GM19372 (cell line): ENCODE measurements at regions not wholly inside any gene's neighbourhood (a gene's known extent, or its start where the extent isn't known, plus 50 kb on each side); places are given as distances from the start of the nearest gene placed in this dataset.
"Not testable (repeated sequence)": the region's sequence is repeated elsewhere in the genome, so short reads cannot be mapped to it uniquely, and the experiment has no call there.

Experiments
- ATAC-seq: cut with Tn5 transposase; IDR thresholded peaks from one replicate; pipeline ENCODE4 v1.9.1; 2021; ENCODE audit warnings: mild to moderate bottlenecking, low read depth, moderate library complexity; ENCODE audit not compliant: unreplicated experiment

DNA sequence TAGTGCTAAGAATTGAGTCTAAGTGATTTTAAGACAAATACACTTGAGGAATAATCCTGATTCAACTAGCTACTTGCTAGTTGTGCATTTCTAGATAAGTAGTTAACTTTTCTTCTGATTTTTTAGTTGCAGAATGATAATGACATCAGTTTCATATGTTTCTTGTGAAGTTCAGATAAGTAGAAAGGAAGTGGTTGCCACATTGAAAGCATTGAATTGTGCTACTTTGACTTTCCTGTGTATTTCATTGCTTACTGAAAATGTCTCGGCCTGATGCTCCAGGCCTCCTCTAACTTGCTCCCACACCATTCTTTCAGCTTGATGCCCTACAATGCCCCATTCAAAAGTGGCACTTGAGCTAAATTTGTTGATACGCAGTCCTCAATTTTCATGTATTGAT lies 980.0 kb downstream of the TMTC2 start:
- ATAC-seq: no peak

DNA sequence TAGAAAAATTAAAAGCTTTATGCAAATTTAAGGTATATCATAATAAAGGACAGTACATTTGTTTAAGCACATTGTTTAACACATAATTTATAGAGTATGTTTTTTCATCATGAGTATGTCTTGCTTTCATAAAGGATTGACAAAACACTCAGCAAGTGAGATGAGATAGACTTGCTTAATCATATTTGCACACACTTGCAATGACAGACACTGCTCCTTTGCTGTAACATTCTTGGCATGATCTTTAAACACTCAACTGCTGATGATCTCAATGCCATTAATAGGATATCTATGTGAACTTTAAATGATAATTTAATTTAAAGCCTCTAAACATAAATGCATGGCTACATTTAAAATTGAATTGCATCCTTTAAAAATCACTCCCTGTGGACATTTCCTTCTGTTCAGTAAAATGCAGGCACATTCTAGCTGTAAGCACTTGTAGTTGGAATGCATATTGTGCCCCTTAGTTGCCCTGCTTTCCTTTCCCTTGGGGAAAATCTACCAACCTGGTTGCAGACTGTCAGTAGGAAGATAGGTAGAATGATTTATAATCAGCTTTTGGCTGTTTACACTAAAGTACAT lies 979.0 kb downstream of the TMTC2 start:
- no peak for ATAC-seq

DNA sequence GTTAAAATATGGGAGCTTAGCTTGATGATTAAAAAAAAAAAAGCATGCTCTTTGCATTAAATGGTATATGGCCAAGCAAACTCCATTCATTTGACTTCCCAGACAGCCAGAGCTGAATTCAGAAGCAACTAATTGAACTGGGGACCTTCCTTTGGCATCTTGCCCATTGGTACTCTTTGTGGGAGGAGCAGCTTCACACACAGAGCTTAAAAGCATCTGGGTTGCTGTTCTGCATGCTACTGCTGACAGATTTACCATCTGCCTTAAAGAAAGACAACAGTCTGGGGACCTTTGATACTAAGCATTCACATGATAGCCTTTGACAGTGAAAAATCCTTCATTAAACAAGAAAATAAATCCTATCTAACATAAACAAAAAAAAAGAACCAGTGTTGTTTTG lies 977.9 kb downstream of the TMTC2 start:
- no peak for ATAC-seq

GRCh38 chr12:83660727-83661358 lies 974.1 kb downstream of the TMTC2 start:
- ATAC-seq: no peak

- no peak for ATAC-seq
Measured at GRCh38 chr12:83659321-83659720, 972.6 kb downstream of the TMTC2 start.

DNA sequence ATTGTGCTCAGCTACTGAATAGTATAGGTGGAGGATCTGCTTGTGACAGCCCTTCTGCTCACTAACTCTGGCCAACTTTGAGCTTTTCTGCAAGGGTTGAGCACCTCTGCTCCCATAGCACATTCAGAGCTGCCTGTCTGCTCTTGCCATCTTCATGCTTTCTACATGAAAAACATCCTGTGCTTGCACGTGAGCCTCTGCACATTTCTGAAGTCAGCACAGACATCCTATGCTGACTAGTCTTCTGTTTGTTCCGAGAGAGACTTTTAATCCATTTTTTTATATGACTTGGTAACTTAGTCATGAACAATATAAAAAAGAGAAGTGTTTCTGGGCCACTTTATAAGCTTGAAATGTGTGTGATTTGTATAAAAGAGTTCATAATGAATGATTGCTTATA lies 969.3 kb downstream of the TMTC2 start:
- no peak for ATAC-seq

DNA sequence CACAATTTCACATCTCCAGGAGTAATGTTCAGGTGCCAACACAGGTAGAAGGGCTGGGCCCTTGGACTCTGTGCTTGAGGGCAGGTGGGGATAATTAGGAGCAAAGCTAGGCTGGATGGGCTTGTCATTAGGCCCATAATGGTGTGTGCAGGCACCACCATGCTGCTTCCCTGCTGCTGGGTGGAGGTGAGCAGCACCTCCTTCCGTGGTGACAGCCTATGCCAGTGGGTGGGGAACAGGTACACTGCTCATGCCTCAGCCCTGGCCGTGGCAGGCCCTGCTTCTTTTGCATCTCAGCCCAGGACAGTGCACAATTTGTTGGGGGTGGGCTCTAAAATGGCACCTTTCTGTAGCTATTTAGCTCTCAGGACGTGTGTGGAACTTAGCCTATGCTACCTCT lies 955.5 kb downstream of the TMTC2 start:
- no peak for ATAC-seq

DNA sequence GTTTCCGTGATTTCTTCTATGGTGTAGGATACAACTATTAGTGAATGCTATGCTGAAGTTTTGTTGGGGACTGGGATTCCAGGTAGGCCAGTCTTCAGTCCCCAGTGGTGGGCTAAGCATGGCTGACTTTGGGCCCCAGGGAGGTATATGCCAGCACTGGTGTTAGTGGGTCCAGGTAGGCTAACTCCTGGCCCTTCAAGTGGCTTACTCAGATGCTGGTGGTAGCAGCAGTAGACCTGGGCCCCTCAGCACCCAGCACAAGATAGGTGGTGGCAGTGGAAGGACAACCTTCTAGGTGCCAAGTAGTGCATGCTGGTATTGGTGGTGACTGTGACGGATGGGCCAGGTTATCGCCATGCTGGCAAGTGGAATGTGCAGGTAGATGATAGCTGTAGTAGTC lies 955.1 kb downstream of the TMTC2 start:
- ATAC-seq: no peak

DNA sequence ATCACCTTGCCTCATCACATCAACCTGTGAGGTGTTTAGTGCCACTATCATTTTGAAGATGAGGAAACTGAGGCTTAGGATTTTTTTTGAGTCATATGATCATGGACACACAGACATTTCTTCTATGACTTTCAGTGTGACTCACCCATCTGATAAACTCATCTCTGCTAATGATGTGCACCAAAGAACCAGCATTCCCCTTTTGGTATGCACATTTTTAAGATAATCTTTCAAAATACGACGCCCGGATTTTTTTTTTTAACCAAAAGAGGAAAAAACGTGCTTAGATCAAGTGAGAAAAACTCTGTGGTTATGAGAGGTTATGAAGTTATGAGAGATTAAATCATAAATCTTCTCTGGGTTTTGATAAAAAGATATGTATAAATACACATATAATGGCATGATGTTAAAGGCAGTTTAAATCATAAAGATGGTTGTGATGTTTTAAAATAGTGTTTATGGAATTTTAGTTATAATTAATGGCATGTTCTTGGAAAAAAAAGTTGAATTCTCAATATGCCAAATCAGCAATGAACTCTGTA lies 948.1 kb downstream of the TMTC2 start:
- ATAC-seq: no peak

DNA sequence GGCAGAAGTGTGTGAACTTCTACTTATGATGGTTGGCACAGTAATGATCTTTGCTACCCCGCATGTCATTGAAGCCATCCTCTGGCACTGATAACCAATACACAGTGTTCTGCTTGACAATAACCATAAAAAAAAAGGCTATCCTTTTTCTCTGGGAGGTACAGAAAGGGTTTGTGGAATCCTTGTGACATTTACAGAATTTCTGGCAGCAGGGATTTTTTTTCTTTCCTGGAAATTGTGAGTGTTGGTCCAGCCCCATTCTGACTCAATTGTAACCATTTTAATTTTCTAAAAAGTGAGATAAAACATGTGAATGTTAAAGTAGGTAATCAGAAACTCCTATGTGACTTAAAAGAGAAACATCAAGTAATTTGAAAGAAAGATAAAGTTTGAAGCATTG lies 943.8 kb downstream of the TMTC2 start:
- no peak for ATAC-seq

GRCh38 chr12:83629931-83630330 lies 943.2 kb downstream of the TMTC2 start:
- no peak for ATAC-seq

- ATAC-seq: no peak
Measured at GRCh38 chr12:83622205-83622604, 935.5 kb downstream of the TMTC2 start.

DNA sequence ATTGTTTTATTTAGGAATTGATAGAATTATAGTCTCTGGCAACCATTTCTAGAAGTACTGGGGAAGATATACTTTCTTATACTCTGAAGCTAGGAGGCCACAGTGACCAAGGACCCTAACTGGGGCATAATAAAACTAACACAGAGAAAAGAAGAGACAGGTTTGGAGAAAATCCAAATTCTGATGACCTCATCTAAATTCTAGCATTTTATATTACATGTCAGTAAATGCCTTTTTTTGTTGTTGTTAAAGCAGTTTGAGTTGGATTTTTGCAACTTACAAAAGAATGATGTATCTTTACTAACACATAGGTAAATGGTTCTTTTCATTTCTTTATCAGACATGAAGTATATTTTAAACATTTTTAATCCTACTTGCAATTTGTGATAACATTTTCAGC lies 933.3 kb downstream of the TMTC2 start:
- ATAC-seq: no peak

DNA sequence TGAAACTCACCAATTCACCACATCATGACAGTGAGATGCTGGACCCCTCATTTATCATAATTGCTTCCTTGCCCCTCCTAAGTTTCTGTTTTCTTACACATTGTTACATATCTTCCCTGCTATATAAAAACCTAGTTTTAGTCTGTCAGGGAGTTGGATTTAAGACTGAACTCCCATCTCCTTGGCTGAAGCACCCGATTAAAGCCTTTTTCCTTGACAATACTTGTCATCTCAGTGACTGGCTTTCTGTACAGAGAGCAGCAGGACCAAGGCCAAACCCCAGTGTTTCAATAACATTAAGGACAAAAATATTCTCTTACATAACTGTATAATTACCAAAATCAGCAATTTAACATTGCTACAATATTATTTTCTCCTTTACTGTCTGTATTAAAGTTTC lies 928.4 kb downstream of the TMTC2 start:
- ATAC-seq: no peak

DNA sequence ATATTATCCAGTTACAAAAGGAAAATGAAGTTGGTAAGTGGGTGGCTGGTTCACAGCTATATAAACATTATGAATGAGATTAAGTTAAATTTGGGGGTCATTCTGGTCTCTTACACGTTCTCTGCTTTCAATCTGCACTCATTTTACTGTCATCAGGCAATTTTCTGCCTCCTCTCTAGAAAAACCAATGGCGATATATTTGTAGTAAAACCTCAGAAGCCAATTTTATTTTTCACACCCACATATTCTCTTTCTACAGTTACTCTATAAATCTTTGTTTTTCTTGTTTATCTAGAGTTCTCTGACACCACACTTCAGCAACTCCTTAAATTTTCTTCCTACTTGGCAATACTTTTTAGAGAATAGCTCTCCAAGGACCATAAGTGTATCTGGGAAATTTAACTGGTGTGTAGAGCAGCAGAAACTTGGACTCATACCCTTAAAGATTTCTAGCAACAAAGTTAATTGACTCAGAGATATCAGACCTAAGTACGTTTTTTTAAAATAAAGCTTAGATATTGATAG lies 926.9 kb downstream of the TMTC2 start:
- ATAC-seq: no peak

- ATAC-seq: no peak
Measured at GRCh38 chr12:83603106-83603505, 916.4 kb downstream of the TMTC2 start.

DNA sequence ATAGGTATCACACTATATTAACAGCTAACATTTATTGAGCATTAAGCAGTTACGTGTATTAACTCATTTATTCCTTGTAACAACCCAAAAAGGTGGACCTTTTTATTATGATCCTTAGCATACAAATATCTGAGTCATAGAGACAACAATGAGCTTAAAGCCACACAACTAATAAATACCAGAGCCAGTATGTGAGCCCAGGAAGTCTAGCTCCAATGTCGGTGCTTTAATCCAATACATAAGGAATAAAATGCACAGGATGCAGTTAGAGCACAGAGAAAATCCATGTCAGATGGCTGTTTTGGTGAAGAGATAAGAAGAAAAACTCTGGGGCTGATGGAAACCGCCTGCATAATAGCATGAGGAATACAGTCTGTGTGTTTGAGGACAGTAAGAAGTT lies 888.6 kb downstream of the TMTC2 start:
- no peak for ATAC-seq

- ATAC-seq: no peak
Measured at GRCh38 chr12:83574142-83574541, 887.4 kb downstream of the TMTC2 start.

GRCh38 chr12:83573671-83574070 lies 887.0 kb downstream of the TMTC2 start:
- no peak for ATAC-seq

DNA sequence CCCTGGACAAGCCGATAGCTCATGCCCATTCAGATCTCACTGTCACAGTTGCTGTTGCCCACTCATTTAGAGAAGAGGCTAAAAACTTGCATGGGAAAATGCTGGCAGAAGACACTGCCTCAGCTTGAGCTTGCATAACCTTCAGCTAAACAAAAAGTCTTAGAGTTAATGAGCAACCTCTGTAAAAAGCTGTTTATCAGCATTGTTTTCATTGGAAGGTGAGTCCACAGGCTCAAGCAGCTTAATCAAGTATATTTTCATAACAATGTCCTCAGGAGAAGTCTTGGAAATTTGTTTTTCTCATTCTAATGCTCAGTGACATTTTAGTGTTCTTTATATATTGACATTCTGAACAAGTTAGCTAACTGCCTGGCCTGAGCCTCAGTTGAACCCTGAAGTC lies 872.9 kb downstream of the TMTC2 start:
- ATAC-seq: no peak

- not testable (repeated sequence) for ATAC-seq
Measured at GRCh38 chr12:83556040-83556439, 869.3 kb downstream of the TMTC2 start.

DNA sequence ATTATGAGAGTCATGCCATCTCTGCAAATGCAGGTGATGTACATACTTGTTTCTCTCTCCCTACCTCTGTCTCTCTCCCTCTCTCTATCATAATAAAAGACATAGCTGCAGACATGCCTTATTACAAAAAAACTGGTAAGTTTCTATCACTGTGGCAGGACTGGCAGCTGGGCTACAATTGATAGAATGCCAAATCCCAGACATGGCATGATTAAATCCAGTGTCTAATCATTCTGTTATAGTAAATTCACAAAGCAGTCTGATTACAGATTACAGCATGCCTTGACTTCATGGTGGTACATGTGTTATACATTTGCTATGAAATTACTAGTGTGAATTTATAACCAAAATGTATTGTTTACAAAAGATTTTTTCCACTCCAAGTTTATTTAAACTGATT lies 854.7 kb downstream of the TMTC2 start:
- no peak for ATAC-seq
